ENCODE measurements at regions not wholly inside any gene's neighbourhood (a gene's known extent, or its start where the extent isn't known, plus 50 kb on each side); places are given as distances from the start of the nearest gene placed in this dataset.

DNA sequence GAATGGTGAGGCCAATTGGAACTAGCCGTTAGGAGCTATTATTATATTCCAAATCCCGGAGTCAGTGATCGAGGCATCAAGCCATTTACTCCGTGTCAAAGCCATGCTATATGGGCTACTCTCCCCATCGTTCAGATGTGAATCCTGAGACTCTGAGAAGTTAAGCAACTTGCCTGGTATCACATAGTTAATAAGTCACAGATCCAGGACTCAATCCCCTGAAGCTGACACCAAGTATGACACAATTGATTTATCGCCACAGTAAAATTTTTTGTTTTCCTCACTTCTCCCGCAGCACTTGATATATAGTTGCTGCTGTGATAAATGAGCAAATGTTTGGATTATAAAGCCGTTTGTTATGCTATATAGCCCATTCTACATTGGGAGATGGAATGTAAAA lies 50.8 kb upstream of the TSHZ2 start:
- DNase-seq, result no peak

DNA sequence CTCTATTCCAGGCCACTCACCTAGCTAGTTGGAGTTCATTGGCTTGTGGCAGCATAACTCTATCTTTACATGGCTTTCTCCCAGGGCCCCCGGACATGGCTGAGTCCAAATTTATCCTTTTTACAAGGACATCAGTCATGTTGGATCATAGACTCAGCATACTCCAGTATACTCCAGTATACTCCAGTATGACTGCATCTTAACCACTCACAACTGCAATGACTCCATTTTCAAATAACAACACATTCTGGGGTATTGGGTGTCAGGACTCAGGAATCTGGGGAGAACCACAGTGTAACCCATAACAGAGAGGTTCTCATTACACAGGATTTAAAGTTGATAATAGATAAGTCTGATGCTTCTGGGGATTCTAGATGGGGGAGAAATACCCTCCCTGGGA lies 53.8 kb upstream of the TSHZ2 start:
- no peak for DNase-seq

- no peak for DNase-seq
Measured at GRCh38 chr20:52915564-52915963, 56.6 kb upstream of the TSHZ2 start.

DNA sequence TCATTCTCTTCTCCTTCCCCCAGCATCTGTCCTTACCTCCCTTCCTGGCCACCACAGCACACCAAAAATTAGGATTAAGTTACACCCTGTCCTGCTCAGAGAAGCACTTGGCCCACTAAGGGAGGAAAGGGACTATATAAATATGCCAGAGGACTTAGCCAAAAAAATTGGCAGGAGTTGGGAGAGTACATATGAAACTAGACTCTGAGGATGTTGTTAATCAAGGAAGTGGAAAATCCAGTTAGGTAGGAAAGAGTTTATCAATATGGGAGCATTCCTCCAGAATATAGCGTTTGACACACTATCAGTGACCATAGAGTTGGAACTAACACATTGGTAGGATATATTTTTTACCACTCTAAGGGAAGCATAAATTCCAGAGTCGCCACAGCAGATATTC lies 57.3 kb upstream of the TSHZ2 start:
- no peak for DNase-seq

- no peak for DNase-seq
Measured at GRCh38 chr20:52913650-52914387, 58.3 kb upstream of the TSHZ2 start.

GRCh38 chr20:52905241-52905994 lies 66.7 kb upstream of the TSHZ2 start:
- peak; percentile 90 for DNase-seq

GRCh38 chr20:52904837-52905236 lies 67.3 kb upstream of the TSHZ2 start:
- DNase-seq, result no peak

GRCh38 chr20:52899041-52899608 lies 73.0 kb upstream of the TSHZ2 start:
- no peak for DNase-seq

- no peak for DNase-seq
Measured at GRCh38 chr20:52896348-52896747, 75.8 kb upstream of the TSHZ2 start.

- DNase-seq, result no peak
Measured at GRCh38 chr20:52895701-52896100, 76.5 kb upstream of the TSHZ2 start.

DNA sequence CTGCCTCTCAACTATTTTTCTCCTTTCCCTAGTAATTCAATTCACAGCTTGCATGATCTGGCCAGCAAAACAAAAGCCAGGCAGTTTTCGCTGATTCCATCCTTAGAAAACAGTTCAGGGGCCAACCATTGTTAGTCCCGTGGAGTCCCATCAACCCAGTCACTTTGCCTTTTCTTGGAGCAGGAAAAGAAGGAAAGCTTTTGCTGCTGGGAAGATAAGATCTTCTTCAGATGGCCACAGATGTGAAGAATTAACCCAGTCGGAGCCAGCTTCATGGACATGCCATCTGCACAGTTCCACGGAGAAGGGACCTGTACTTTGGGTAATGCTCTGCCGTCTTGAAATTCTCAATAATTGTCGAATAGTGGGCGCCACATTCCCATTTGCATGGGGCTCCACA lies 76.9 kb upstream of the TSHZ2 start:
- DNase-seq, result no peak

- no peak for DNase-seq
Measured at GRCh38 chr20:52893498-52893897, 78.7 kb upstream of the TSHZ2 start.

GRCh38 chr20:52892023-52892422 lies 80.1 kb upstream of the TSHZ2 start:
- no peak for DNase-seq

DNA sequence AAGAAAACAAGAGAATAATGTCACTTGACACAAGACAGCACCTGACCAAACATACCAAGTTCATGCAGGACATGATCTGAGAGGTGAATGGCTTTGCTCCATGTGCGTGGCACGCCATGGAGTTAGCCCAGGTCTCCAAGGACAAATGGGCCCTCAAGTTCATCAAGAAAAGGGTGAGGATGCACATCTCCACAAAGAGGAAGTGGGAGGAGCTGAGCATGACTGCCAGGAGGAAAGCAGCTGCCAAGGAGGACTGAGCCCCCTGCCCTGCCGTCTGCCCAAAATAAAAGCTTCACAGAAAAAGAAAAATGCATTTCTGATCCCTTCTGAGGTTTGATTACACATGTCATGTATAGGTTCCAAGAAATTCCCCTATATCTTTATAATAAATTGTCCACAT lies 82.0 kb upstream of the TSHZ2 start:
- DNase-seq, result no peak

GRCh38 chr20:52889225-52889624 lies 82.9 kb upstream of the TSHZ2 start:
- no peak for DNase-seq

DNA sequence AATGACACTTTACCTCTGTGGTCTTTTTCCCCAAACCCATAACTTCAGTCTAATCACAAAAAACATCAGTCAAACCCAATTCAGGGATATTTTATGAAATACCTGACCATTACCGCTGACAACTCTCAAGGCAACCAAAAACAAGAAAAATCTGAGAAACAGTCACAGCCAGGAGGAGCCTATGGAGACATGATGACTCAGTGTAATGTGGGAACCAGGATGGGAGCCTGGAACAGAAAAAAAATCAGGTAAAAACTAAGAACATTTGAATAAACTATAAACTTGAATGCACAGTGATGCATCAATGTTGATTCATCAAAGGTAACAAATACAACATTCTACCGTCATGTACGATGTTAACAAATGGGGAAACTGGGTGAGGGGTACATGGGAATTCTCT lies 84.1 kb upstream of the TSHZ2 start:
- no peak for DNase-seq

DNA sequence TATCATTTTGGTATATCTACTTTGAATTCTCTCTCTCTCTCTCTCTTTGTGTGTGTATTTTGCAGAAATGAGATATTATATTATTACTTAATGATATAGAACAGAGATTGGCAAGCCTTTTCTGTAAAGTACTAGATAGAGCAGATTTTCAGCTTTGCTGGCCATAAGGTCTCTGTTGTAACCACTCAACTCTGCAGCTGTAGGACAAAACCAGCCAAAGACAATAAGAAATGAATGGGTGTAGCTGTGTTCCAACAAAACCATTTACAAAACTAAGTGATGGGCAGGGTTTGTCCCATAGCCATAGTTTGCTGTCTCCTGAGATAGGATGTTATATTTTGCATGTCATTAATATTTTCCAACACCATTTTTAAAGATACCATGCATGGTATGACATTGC lies 91.2 kb upstream of the TSHZ2 start:
- no peak for DNase-seq

DNA sequence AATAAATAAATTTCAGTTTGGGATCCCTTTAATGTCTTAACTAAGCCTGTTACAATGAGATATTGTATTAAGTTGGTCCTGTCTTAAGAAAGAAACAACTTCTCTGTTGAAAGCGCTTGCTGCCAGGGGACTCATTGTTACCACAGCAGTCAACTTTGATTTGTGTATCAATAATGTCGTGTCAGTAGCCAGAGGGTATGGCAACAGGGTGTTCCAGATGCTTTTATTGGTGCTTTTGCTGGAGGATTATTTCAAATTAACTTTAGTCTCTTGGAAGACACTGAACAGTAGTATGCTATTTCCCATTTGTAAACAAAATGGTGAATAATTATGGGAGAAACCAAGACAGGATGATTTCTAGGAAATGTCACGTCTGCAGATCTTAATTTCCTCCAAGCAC lies 91.9 kb upstream of the TSHZ2 start:
- no peak for DNase-seq

GRCh38 chr20:52874241-52874640 lies 97.9 kb upstream of the TSHZ2 start:
- no peak for DNase-seq

GRCh38 chr20:52869698-52870501 lies 102.3 kb upstream of the TSHZ2 start:
- no peak for DNase-seq

- DNase-seq, result no peak
Measured at GRCh38 chr20:52869276-52869675, 102.9 kb upstream of the TSHZ2 start.

GRCh38 chr20:52867305-52867704 lies 104.9 kb upstream of the TSHZ2 start:
- no peak for DNase-seq

- DNase-seq, result no peak
Measured at GRCh38 chr20:52864916-52865605, 107.1 kb upstream of the TSHZ2 start.
